ENCODE measurements at regions not wholly inside any gene's neighbourhood (a gene's known extent, or its start where the extent isn't known, plus 50 kb on each side); places are given as distances from the start of the nearest gene placed in this dataset.
"Not testable (repeated sequence)": the region's sequence is repeated elsewhere in the genome, so short reads cannot be mapped to it uniquely, and the experiment has no call there.

GRCh38 chr2:234590076-234590475 lies 93.2 kb upstream of the ARL4C start:
- DNase-seq, result no peak

GRCh38 chr2:234588054-234588430 lies 91.2 kb upstream of the ARL4C start:
- no peak for DNase-seq

GRCh38 chr2:234587341-234588053 lies 90.6 kb upstream of the ARL4C start:
- DNase-seq, result no peak

GRCh38 chr2:234583331-234583730 lies 86.5 kb upstream of the ARL4C start:
- DNase-seq, result no peak

DNA sequence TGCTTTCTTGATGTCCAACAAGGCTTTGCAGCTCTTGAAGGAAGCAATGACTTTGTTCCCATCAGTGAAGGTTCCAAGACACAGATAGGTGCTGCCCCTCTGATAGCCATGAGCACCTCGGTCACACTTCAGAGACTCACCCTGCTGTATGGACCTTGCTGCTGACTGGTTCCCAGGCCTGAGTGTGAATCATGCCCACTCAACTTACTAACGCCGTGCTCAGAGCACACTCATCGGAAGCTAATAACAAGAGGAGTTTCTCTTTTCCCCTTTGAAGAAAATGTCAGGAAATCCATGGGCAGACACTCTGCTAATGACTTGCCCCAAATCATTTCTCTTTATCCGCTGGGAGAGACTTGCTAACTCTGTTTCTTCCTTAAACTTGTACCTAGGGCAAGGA lies 83.8 kb upstream of the ARL4C start:
- no peak for DNase-seq

GRCh38 chr2:234579231-234579962 lies 82.5 kb upstream of the ARL4C start:
- no peak for DNase-seq

DNA sequence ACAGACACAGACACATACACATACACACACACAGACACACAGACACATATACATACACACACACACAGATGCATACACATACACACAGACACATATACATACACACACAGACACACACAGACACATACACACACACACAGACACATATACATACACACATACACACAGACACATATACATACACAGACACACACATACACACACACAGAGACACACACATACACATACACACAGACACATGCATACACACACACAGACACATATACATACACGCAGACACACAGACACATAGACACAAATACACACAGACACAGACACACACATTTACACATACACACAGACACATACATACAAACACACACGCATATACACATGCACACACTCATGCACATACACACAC lies 81.5 kb upstream of the ARL4C start:
- no peak for DNase-seq

DNA sequence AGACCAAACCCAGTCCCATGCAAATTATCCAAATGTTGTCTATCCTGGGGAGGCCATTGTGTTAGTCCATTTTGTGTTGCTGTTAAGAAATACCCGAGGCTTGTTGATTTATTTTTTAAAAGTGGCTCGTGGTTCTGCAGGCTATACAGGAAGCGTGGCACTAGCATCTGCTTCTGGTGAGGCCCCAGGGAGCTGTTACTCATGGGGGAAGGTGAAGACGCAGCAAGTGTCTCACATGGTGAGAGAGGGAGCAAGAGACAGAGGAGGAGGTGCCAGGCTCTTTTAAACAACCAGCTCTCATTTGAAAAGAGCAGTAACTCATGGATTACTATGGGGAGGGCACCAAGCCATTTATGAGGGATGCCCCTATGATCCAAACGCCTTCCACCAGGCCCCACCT lies 80.3 kb upstream of the ARL4C start:
- DNase-seq, result no peak

GRCh38 chr2:234571620-234572407 lies 74.9 kb upstream of the ARL4C start:
- DNase-seq, result peak; percentile 4 to 32

- no peak for DNase-seq
Measured at GRCh38 chr2:234570476-234570875, 73.6 kb upstream of the ARL4C start.

- no peak for DNase-seq
Measured at GRCh38 chr2:234569776-234570430, 73.0 kb upstream of the ARL4C start.

- DNase-seq, result no peak
Measured at GRCh38 chr2:234566622-234567021, 69.7 kb upstream of the ARL4C start.

DNA sequence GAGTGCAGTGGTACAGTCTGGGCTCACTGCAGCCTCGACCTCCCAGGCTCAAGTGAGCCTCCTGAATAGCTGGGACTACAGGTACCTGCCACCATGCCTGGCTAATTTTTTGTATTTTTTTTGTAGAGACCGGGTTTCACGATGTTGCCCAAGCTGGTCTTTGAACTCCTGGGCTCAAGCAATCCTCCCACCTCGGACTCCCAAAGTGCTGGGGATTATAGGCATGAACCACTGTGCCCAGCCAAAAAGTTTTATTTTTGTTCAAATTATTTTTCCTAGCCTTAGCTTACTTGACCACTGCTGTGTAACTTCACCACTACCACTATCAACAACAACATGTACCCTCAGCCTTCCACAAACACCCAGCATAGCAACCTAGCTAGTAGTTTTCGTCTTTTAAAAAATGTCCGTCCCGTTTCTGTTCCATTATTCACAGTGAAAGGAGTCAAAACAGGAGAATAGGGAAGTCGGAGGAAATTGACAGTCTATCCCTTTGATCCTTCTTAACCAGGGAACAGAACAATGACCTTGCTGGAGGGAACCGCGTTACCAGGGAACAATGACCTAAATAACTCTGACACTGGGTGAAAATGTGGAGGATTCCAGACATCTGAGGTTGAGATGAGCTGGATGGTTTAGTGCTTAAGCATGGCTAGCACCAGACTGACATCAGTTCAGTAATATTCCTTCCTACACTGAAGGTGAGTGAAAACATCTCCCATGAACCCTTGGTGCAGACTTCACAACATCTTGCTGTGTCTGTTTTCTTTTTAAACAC lies 69.2 kb upstream of the ARL4C start:
- no peak for DNase-seq

- no peak for DNase-seq
Measured at GRCh38 chr2:234565201-234565600, 68.3 kb upstream of the ARL4C start.

DNA sequence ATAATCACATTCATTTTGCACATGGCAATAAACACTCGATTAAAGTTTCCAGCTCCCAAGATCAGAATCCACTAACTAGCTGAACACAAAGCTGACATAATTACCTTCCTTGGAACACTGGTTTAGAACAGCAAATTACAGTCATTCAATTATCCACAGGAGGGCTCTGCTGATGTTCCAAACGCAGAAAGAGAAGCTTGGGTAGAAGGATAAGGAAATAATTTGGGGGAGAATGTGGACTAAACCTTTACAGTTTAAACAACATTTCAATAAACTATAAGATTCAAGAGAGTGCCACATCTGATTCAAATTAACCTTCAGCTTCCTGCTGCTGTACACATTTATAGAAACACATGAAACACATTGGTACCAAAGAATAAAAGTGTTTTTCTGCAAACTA lies 67.8 kb upstream of the ARL4C start:
- DNase-seq, result no peak

- no peak for DNase-seq
Measured at GRCh38 chr2:234559609-234560008, 62.7 kb upstream of the ARL4C start.

- no peak for DNase-seq
Measured at GRCh38 chr2:234558642-234559041, 61.8 kb upstream of the ARL4C start.

GRCh38 chr2:234556848-234557573 lies 60.1 kb upstream of the ARL4C start:
- DNase-seq, result no peak

DNA sequence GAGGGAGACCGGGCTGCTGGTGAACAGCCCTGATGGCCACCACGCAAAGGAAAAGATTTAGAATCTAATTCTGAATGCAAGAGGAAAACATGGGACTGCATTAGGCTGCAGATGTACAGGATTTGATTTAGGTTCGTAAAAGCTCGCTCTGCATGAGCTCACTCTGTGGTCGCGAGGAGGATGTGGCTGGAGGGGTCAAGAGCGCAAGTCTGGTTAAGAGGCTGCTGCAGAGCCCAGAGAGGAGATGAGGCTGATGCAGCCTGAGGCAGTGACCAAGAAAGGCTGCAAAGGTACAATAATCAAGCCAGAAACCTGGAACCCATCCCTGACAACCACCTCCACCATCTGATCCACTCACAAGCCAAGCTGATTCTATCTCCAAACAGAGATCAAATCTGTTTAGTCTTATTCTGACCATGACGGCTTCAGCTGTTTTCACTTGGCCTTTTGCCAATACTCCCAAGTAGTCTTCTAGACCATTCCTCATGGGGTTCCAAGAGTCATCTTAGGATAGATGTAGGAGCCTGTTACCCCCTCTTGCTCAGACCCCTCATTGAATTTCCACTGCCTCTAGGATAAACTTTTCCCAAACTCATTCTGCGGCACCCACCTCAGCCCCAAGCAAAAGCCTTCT lies 58.9 kb upstream of the ARL4C start:
- DNase-seq, result no peak

GRCh38 chr2:234555161-234555560 lies 58.3 kb upstream of the ARL4C start:
- no peak for DNase-seq

DNA sequence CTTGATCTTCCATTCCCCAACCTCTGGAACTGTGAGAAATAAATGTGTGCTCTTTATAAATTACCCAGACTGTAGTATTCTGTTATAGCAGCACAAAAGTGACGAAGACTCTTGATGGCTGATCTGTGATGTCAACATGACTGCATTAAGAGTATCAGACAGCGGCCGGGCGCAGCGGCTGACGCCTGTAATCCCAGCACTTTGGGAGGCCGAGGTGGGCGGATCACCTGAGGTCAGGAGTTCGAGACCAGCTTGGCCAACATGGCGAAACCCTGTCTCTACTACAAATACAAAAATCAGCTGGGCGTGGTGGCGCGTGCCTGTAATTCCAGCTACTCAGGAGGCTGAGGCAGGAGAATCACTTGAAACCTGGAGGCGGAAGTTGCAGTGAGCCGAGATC lies 56.3 kb upstream of the ARL4C start:
- not testable (repeated sequence) for DNase-seq
